HG02943 (cell line): ENCODE measurements at regions not wholly inside any gene's neighbourhood (a gene's known extent, or its start where the extent isn't known, plus 50 kb on each side); places are given as distances from the start of the nearest gene placed in this dataset.

ENCODE experiments used
- ATAC-seq: cut with Tn5 transposase; IDR thresholded peaks from one replicate; pipeline ENCODE4 v1.9.1; 2021; ENCODE audit warnings: mild to moderate bottlenecking, low read depth, moderate library complexity; ENCODE audit not compliant: unreplicated experiment

GRCh38 chr16:9545522-9546437 is 454.3 kb downstream of the HAPSTR1 start:
- ATAC-seq, result no peak

DNA sequence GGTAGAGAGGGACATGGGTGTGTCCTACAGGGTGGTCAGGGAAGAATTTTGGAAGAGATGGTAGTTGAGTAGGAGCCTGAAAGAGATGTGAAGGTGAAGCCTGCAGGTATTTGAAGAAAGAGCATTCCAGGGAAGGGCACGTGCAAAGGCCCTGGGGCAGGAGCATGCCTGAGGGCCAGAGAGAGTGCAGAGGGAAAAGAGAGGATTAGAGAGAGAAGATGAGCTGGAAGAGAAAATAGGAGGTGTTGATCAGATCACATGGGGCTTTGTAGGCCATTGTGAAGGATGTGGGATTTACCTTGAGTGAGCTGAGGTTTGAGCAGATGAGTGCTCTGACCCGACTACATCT is 455.0 kb downstream of the HAPSTR1 start:
- ATAC-seq, result no peak

- no peak for ATAC-seq
Observed at GRCh38 chr16:9549487-9549886, 458.0 kb downstream of the HAPSTR1 start.

GRCh38 chr16:9555051-9555450 is 463.6 kb downstream of the HAPSTR1 start:
- no peak for ATAC-seq

- ATAC-seq, result peak; percentile 76
Observed at GRCh38 chr16:9556949-9557665, 465.7 kb downstream of the HAPSTR1 start.

- ATAC-seq, result no peak
Observed at GRCh38 chr16:9557713-9558112, 466.3 kb downstream of the HAPSTR1 start.

DNA sequence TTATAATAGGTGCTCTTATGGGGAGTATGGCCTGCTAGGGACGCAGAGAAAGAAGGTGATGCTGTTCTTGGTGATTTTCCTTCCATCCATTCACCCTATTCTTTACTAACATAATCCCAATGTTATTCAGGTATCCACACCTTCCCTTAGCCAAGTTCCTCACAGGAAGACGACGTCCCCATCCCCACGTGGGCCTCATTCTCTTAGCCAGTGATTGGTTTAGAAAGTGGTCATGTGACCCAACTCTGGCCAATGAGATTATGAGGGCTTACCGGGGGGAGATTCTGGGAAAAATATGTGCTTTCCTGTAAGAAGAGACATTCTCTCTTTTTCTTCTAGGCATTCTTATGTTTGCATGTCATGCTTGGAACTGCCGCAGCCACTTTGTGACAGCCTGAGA is 474.7 kb downstream of the HAPSTR1 start:
- no peak for ATAC-seq

DNA sequence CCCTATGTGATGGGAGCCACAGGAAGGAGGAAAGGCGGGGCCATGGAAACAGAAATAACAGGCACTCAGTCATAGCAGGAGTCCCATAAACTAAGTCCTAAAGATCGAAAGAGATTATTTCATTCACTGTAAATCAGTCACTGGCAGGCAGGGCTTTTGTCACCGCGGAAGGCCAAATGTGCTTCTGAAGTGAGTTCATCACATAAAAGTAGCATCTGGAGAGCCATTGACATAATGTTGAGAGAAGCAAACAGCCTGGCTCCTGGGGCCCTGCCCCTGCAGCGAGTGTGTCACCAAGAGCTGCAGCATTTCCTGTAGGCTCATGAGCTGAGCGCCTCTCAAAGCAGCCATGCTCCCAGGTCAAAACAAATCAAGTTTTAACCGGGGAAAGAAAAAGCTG is 476.2 kb downstream of the HAPSTR1 start:
- ATAC-seq, result no peak

GRCh38 chr16:9568261-9568660 is 476.8 kb downstream of the HAPSTR1 start:
- no peak for ATAC-seq

DNA sequence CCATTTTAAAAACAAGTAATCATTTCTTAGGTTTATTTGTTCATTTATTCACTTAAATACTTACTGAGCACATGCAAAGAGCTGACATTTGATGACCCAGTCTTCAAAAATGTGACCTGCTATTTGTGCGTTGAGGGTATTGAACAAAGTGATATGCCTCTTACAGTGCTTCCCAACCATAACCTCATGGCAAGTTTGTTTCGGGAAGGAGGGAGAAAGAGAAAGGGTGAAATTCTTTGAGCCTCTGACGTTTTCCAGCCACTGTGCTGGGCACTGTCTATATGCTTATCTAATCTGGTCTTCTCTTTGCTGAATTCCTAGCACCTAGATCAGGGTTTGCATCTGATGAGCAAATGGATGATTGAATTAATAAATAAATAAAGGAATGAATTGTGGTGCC is 479.1 kb downstream of the HAPSTR1 start:
- no peak for ATAC-seq

DNA sequence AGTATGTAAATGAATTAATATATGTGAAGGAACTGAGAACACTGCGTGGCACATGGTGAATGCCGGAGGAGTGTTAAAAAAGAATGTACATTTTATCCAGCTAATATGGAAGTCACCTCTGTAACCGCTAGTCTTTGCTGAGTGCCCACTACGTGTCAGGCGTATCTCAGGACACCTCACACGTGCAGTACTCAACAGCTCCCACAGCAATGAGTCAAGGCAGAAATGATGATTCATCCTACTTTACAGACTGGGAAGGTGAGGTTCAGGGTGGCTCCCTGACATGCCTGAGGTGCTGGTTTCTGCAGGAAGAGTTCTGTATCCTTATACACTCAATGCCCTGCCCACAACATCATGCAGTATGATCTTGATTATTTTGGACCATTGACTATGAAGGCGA is 487.0 kb downstream of the HAPSTR1 start:
- ATAC-seq, result no peak

DNA sequence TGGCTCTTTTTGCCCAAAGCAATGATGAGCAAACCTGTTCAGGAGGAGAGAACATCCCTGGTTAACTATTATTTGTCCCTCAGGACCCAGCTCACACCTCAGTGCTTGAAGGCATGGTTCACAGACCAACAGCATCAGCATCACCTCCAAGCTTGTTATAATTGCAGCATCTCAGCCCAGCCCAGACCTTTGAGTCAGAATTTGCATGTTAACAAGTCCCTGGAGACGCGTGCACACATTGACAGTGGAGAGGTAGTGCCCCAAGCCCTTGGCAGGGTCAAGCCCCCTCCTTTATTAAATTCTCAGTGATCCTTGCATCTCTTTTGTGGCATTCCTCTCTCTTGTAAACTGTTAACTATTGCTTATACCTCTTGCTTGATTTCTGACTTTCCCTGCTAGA is 488.6 kb downstream of the HAPSTR1 start:
- ATAC-seq, result no peak

- ATAC-seq, result no peak
Observed at GRCh38 chr16:9593440-9593839, 502.0 kb downstream of the HAPSTR1 start.

- ATAC-seq, result no peak
Observed at GRCh38 chr16:9594047-9594446, 502.6 kb downstream of the HAPSTR1 start.

- ATAC-seq, result no peak
Observed at GRCh38 chr16:9594946-9595345, 503.5 kb downstream of the HAPSTR1 start.

- no peak for ATAC-seq
Observed at GRCh38 chr16:9595393-9595792, 503.9 kb downstream of the HAPSTR1 start.

GRCh38 chr16:9596788-9597187 is 505.3 kb downstream of the HAPSTR1 start:
- no peak for ATAC-seq

- no peak for ATAC-seq
Observed at GRCh38 chr16:9597967-9598730, 506.7 kb downstream of the HAPSTR1 start.

DNA sequence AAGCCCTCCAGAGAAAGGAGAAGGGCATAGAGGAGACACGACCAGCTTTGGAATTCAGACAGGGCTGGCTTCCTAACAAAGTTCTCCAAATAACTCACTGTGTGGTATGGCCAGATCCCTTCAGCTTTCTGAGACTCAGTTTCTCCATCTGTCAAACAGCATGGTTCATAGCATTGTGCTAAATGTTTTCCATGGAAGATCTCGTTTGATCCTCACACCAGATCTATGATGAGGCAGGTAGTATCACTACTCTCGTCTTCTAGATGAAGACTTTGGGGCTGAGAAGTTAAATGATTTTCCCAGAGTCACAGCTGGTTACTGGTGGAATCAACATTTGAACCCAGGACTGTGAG is 507.3 kb downstream of the HAPSTR1 start:
- ATAC-seq, result no peak

- no peak for ATAC-seq
Observed at GRCh38 chr16:9599415-9600120, 508.1 kb downstream of the HAPSTR1 start.

DNA sequence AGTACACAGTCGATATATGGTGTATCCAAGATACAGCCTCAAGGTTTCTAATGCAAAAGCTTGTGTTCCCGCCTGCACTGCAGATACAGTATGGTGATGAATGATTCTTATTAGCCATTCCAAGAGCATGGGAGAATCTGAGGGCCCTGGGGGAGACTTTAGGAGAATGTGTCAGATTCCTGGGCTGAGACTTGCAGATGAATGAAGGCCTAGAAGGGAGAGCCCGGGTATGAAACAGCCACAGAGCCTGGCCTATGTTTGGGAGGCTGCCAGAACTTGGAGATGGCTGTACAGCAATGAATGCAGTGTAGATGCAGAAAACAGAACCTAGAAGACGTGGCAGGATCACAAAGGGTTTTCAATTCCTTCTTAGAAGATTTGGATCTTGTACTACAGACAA is 510.7 kb downstream of the HAPSTR1 start:
- ATAC-seq, result no peak
